ENCODE measurements at regions not wholly inside any gene's neighbourhood (a gene's known extent, or its start where the extent isn't known, plus 50 kb on each side); places are given as distances from the start of the nearest gene placed in this dataset.

GRCh38 chr2:216285701-216286100, 86.6 kb downstream of the MARCHF4 start:
- no peak for DNase-seq

- no peak for DNase-seq
Observed at GRCh38 chr2:216284708-216285107, 87.6 kb downstream of the MARCHF4 start.

- peak in 1 of 2 experiments; percentile 14 for DNase-seq
Observed at GRCh38 chr2:216283038-216283900, 89.0 kb downstream of the MARCHF4 start.

GRCh38 chr2:216281876-216282275, 90.4 kb downstream of the MARCHF4 start:
- DNase-seq: no peak

GRCh38 chr2:216281316-216281715, 91.0 kb downstream of the MARCHF4 start:
- no peak for DNase-seq

- DNase-seq: no peak
Observed at GRCh38 chr2:216279459-216279858, 92.8 kb downstream of the MARCHF4 start.

- no peak for DNase-seq
Observed at GRCh38 chr2:216279031-216279430, 93.3 kb downstream of the MARCHF4 start.

GRCh38 chr2:216275890-216276289, 96.4 kb downstream of the MARCHF4 start:
- DNase-seq: no peak

- no peak for DNase-seq
Observed at GRCh38 chr2:216274194-216274840, 98.0 kb downstream of the MARCHF4 start.

- no peak for DNase-seq
Observed at GRCh38 chr2:216261042-216261537, 111.2 kb downstream of the MARCHF4 start.

- DNase-seq: no peak
Observed at GRCh38 chr2:216260629-216261028, 111.7 kb downstream of the MARCHF4 start.

GRCh38 chr2:216259081-216259480, 113.2 kb downstream of the MARCHF4 start:
- DNase-seq: no peak

GRCh38 chr2:216257089-216257488, 115.2 kb downstream of the MARCHF4 start:
- no peak for DNase-seq

All from stimulated activated CD4-positive, alpha-beta T cell treated with anti-CD3 and anti-CD28 coated beads, Interleukin-4, amount 100 ng/mL, for 4 hours (primary cell).